HG03039 (cell line): ENCODE measurements at regions not wholly inside any gene's neighbourhood (a gene's known extent, or its start where the extent isn't known, plus 50 kb on each side); places are given as distances from the start of the nearest gene placed in this dataset.

ENCODE experiments used
- ATAC-seq: cut with Tn5 transposase; IDR thresholded peaks from one replicate; pipeline ENCODE4 v1.9.1; 2021; ENCODE audit warnings: mild to moderate bottlenecking, moderate library complexity; ENCODE audit not compliant: unreplicated experiment

- no peak for ATAC-seq
Observed at GRCh38 chr1:81129776-81130175, 671.0 kb upstream of the ADGRL2 start.

- no peak for ATAC-seq
Observed at GRCh38 chr1:81129366-81129765, 671.4 kb upstream of the ADGRL2 start.

DNA sequence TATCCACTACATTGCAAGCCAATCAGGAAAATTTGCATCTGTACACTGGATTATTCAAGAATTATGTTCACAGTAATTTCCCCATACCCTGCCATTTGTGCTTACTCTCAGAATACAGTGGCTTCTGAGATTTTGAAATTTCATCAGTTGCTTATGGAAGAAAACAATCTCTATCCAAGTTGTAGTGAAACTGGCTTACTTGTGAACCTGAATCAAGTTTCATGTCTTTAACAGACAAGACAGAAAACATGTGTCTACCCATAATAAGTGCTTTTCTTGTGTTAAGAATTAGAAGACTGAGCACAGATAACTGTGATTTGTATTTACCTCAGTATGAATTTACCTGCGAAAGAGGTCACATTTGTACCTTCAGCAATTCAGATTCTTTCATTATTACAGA lies 672.7 kb upstream of the ADGRL2 start:
- no peak for ATAC-seq

- ATAC-seq: no peak
Observed at GRCh38 chr1:81126989-81127581, 673.6 kb upstream of the ADGRL2 start.

DNA sequence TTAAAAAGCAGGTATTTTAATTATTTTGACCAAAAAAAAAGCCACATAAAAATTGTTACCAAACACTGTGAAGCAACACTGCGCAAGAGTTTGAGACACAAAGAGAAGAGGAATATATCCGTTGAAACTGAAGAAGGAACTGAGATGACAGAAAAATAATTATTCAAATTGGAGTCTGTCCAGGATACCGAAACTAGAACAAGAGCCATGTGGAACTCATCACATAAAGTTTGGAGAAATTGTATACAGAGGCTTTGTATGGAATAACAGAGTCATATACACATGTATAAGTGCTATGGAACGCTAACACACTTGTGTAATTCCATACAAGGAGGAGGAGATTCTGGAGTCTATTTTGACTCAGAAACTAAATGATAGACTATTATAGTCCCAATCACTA lies 675.1 kb upstream of the ADGRL2 start:
- no peak for ATAC-seq

DNA sequence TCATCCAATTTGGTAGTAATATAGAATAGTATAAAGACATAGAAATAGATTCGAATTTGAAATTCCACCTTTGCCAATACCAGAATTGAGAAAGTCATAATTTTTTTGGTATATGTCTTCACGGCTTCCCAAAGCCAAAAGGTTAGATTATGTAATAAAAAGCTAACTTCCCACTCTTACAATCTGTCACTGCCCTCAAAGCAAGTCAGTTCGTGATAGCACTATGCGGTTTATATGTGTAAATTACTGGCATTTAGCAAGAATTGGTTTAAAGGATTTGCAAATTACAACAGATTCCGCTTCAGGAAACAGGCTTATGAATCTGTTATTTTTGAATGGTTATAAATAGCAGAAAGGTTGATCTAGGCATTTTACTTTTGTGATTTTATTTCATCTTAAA lies 679.4 kb upstream of the ADGRL2 start:
- ATAC-seq: no peak

- no peak for ATAC-seq
Observed at GRCh38 chr1:81119319-81119718, 681.4 kb upstream of the ADGRL2 start.

DNA sequence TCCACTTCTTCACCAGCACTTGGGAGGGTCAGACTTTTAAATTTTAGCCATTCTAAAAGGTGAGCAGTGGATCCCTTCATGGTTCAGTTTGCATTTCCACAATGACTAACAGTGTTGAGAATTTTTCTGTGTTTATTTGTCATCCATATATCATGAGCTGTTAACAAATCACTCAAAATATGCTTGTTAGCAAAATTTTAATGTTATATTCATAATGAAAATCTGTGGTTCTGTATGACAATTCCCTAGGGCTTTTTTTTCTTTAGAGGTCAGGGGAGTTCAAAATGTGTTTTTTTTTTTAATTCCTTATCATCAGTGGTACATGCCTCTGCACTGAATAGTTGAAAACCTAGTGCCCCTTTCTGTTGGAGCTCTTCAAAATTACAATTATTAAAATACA lies 682.2 kb upstream of the ADGRL2 start:
- no peak for ATAC-seq

- no peak for ATAC-seq
Observed at GRCh38 chr1:81115422-81115821, 685.3 kb upstream of the ADGRL2 start.

GRCh38 chr1:81114191-81114590 lies 686.5 kb upstream of the ADGRL2 start:
- ATAC-seq: no peak

DNA sequence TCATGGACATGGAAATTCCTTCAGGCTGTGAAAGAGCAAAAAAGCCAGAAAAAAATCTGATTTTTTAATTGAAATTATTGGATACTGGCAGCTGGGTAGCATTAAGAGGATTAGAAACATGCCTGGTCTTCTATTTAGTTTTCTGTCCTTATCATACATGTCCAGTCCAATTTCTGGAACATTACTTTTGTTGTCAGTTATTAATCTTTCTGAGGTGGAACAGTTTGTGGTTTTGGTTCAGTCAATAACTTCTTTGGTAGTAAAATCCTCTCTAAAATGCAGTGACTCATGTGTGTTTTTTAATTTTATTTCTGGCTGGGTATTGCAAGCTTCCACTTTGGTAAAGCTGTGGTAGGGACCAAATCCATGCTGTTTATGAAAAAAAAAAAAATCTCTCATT lies 687.0 kb upstream of the ADGRL2 start:
- no peak for ATAC-seq

DNA sequence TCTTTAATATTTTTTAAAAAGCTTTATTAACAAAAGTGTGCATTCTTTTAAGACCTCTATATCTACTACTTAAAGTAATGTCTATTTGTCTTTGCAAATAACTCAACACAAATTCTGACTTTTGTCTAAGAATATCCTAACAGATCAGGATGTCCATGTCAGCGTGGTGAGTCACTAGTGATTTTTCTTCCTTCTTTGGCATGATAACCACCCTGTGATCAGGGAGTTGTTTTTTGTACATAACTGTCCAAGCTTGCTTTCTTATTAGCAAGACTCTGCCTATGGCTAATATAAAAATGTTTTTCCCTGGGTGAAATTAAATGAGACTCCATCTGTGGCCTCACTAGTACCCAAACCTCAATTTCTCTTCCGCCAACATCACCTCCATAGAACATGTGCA lies 688.9 kb upstream of the ADGRL2 start:
- no peak for ATAC-seq

DNA sequence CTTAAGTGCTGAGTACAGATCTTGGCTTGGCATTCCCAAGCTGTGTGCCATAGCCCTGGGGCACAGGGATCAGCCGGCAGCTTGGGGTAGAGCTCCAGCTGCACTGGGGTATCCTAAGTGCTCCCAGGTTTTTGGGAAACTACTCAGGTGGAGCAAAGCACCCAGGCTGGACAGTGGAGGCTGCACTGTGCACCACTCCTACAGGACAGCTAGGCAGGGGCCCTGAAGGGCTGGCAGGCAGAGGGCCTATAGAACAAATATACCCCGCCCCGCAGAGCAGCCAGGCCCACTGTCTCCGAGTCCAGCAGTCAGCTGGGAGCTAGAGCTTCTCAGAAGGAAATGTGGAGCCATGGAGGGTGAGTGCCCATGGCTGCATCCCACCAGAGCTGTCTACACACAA lies 691.7 kb upstream of the ADGRL2 start:
- no peak for ATAC-seq

- no peak for ATAC-seq
Observed at GRCh38 chr1:81097860-81098259, 702.9 kb upstream of the ADGRL2 start.

DNA sequence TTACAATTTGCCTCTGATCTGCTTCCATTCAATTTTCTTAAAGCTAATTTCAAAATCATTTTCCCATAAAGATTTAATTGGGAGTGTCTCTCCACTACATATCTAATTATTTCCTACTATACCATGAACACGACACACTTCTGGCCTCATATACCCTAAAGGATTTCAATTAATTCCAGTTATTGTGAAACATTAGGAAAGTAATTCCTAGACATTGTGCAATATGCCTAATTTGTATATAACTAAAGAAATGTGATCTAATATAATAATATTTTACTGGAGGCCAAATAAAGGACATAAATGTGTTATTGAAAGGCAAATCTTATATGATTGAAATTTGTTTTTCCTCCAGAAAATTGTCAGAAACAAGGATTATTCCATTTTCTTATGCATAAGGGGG lies 727.2 kb upstream of the ADGRL2 start:
- ATAC-seq: no peak

DNA sequence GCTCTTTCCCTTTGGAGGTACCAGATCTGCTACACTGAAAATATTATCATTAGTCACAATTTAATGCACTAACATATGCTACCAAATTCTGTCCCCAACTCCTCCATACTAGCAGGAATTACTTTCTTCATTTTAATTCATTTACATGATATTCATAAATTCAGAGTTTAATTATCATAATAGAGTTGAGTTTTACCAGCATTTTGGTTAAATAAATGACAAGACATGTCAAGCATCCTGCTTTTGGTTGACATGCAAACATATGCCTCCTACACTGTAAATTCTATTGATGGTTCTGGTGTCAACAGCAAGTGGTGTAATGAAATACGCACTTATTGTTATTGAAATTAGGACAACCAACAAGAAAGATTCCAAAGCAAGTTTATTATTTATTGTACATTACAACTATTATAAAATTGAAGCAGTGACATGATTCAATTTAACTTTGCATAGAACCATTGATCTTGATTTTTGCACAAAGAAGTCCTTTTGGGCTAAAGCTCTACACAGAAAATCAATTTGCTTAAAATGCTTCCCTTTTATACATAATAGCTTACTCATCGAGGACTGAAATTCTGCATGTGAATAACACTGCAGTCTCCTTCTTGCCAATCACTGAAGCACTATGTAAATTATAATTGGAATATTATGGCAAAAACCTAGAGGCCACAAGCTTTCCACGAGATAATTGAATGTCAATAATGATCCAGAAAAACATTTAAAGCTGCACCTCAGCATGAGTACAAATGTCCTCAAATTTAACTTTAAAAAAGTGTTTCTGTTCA lies 728.6 kb upstream of the ADGRL2 start:
- no peak for ATAC-seq

DNA sequence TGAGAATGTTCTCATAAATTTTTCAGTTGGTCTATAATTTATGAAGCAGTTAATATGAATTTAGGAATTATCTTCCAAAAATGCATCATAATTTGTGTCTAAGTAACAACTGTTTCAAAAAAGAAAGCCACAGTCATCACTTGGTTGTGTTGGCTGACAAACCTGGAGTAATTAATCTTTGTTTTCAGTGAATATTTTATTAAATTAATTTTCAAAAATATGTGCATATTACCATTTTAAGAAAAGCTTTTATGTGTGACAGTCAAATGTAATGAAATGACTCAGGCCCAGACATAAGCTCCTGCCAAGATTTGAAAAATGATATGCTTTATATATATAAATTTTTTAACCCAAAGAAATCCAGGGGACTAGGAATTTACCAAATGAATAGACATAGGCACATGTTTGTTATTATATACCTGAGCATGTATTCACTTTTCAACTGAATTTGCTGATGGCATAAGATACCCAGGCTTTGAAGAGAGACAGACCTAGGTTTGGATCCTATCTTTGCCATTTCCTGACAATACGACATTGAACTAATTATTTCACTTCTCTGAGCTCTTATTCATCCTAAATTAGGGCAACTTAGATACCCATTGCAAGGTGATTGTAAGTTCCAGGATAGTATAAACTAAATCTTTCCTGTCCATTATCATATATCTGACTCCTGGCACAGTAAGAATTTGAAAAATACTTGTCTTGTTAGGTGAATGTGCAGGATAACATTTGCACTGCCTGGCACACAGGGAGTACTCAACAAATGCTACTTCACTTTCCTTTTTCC lies 729.5 kb upstream of the ADGRL2 start:
- ATAC-seq: no peak

GRCh38 chr1:81069856-81070255 lies 730.9 kb upstream of the ADGRL2 start:
- ATAC-seq: no peak

DNA sequence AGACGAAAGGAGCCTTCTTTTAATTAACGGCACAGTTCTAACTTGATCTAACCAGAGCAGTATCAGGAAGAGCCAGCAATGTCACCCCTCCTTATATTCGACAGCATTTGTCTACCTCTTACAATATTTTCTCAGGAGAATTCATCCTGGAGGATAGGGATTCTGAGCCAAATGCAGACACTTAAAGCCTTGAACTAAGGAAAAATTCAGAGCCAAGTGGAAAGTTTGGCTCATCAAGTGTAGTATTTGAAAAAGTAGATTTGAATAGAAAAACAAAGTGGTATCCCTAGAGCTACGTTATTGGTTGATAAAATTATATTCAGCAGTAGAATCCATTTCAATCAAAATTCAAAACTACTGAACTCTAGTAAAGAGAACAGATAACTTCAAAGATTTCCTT lies 732.0 kb upstream of the ADGRL2 start:
- ATAC-seq: no peak

DNA sequence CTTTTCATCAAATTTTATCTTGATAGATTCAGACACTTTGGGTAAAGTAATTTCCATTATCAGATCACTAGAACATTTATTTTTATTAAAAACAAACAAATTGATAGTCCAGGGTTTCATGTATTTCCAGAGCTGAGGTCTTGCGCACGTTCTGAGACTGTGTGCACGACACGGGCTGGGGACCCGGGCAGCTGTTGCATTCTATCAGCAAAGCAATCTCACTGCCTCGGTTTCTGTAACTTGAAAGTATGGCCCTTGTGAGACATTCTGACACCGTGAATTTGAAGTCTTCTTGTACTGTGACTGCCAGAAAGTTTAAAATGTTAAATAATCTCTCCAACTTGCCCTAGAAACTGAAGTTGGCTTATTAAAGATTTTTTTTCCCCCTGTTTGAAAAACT lies 746.9 kb upstream of the ADGRL2 start:
- no peak for ATAC-seq

DNA sequence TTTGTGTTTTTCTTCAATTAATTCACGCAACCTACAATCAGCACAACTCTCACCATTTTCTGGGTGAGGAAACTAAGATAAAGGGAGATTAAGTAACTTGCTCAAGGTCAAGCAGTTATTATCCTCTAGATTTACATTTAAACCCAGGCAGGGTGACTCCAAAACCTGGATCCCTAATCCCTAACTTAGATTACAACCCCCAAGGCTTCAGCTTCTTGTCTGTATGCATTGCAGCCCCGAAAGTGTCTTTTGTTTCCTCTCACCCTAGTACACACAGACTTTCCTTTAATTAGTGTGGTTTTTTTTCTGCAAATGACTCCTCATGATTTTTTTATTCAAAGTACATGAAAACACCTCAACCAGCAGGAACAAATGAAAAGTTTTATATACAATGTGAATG lies 748.6 kb upstream of the ADGRL2 start:
- no peak for ATAC-seq

DNA sequence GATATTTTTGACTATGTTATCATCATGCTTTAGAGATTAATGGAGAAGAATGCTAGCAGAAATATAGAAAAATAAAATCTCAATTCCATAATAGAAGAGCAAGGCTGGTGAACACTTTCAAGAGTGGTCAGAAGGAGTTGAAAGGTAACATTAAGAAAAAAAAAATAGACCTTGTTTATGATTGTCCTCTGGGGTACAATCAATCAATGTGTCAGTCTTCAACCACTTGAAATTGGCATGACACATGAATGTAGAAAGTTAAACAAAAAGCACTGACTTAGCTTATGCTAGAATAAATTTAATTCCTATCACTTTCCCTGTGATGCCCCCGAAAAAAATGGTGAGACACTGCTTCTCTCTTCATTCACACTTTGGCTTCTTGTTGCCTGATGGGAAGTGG lies 750.3 kb upstream of the ADGRL2 start:
- ATAC-seq: no peak
